ENCODE measurements at regions not wholly inside any gene's neighbourhood (a gene's known extent, or its start where the extent isn't known, plus 50 kb on each side); places are given as distances from the start of the nearest gene placed in this dataset.
"Not testable (repeated sequence)": the region's sequence is repeated elsewhere in the genome, so short reads cannot be mapped to it uniquely, and the experiment has no call there.

DNA sequence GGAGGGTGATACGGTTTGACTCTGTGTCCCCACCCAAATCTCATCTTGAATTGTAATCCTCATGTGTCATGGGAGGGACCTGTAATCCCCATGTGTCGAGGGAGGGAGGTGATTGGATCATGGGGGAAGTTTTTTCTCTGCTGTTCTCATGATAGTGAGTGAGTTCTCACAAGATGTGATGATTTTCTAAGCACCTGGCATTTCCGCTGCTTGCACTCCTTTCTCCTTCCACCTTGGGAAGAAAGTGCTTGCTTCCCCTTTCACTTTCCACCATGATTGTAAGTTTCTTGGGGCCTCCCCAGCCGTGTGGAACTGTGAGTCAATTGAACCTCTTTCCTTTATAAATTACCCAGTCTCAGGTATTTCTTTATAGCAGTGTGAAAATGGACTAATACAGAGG lies 932.6 kb upstream of the LRATD1 start:
- TF ChIP-seq, protein P1, sequence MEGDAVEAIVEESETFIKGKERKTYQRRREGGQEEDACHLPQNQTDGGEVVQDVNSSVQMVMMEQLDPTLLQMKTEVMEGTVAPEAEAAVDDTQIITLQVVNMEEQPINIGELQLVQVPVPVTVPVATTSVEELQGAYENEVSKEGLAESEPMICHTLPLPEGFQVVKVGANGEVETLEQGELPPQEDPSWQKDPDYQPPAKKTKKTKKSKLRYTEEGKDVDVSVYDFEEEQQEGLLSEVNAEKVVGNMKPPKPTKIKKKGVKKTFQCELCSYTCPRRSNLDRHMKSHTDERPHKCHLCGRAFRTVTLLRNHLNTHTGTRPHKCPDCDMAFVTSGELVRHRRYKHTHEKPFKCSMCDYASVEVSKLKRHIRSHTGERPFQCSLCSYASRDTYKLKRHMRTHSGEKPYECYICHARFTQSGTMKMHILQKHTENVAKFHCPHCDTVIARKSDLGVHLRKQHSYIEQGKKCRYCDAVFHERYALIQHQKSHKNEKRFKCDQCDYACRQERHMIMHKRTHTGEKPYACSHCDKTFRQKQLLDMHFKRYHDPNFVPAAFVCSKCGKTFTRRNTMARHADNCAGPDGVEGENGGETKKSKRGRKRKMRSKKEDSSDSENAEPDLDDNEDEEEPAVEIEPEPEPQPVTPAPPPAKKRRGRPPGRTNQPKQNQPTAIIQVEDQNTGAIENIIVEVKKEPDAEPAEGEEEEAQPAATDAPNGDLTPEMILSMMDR (IDR thresholded peaks at IDR 0.05; ENCODE audit: insufficient read depth, low read length, poor library complexity, severe bottlenecking) = not testable (repeated sequence)
- not testable (repeated sequence) for TF ChIP-seq EZH2phosphoT487 (conservative IDR thresholded peaks at IDR 0.05; ENCODE audit: low read length)
